T1000 (cell line): ENCODE measurements at regions not wholly inside any gene's neighbourhood (a gene's known extent, or its start where the extent isn't known, plus 50 kb on each side); places are given as distances from the start of the nearest gene placed in this dataset.
"Not testable (repeated sequence)": the region's sequence is repeated elsewhere in the genome, so short reads cannot be mapped to it uniquely, and the experiment has no call there.

Experiments used
- DNase-seq: peaks from one replicate; lab custom pipeline; 2025; ENCODE audit warnings: mixed read lengths; lab: John Stamatoyannopoulos, UW

- no peak for DNase-seq
Measured at GRCh38 chr2:13604951-13605661, 888.4 kb downstream of the TRIB2 start.

DNA sequence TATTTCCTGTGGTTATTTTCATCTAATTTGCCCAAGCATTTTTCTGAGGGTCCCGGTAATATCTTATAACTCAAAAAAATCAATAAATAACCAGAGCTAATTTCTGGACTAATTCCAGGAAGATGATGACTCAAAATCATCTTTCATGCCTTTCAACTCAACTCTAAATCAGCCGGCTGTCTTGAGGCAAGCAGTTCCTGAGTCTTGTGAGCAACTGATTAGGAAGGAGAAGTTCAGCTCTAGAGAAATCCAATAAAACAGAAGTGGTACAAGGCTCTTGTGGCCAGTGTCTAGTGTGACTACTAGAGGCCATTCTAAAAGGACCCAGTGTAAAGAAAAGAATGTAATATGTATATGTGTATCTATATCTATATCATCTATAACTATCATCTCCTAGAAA is 890.4 kb downstream of the TRIB2 start:
- no peak for DNase-seq

DNA sequence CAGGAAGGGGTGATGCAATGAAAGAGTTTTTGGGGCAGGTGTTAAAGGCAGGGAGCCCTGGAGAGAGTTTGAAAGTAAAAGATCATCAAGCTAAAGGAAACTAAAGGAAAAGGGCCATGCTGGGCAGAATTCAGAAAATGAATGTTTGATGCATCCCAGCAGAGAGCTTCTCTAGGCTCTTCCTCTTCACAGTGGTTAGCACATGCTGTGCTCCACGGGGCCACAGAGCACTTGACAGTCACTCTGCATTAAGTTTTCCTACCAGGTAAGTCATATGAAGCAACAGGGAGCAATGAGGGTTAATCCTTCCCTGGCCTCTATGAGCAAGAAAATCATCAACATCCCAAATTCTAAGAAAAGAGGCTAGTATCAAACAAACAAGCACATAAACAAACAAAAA is 895.2 kb downstream of the TRIB2 start:
- no peak for DNase-seq

DNA sequence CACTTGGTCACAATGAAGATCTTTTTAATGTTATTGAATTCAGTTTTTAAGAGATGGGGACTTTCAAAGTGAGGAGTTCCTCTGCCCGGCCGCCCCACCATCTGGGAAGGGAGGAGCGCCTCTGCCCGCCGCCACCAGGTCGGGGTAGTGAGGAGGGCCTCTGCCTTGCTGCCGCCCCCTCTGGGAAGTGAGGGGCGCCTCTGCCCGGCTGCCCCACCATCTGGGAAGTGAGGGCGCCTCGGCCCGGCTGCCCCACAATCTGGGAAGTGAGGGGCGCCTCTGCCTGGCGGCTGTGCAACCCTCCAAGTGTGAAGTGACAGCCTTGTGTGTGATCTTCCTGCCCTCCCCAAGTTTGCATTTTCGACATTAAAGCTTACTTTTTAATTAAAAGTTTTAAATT is 899.3 kb downstream of the TRIB2 start:
- no peak for DNase-seq

GRCh38 chr2:13616616-13617015 is 899.9 kb downstream of the TRIB2 start:
- DNase-seq, result no peak

DNA sequence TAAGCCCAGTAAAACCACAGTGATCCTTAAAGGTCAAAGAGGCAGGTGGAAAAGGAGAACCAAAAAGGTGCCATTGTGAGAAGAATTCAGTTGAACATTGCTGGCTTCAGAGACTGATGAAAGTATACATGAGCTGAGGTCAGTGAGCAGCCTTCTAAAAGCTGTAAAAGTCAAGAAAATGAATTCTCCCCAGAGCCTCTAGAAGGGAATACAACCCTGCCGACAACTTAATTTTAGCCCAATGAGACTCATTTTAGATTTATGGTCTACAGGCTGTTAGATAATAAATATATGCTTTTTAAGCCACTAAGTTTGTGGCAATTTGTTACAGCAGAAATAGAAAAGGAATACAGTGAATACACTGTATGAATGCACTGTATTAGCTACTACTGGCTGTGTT is 911.4 kb downstream of the TRIB2 start:
- DNase-seq, result no peak

- peak; percentile 50 for DNase-seq
Measured at GRCh38 chr2:13638181-13638580, 921.4 kb downstream of the TRIB2 start.

DNA sequence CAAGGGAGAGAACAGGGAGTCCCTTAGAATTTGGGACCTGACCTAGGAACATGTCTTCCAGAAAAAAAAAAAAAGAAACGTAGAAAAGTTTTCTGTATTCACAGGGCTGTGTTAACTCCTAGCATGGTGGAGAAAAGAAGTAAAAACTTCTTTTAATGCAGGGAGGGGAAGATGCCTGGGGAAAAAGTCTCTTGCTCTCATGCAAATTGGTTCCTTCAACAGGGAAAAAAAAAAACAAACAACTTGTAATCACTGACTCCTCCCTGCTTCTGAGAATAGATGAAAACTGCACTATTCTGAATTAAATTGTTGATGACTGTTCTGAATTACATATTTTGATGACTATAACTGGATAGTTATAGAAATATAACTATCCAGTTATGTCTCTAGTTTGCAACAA is 933.2 kb downstream of the TRIB2 start:
- no peak for DNase-seq

DNA sequence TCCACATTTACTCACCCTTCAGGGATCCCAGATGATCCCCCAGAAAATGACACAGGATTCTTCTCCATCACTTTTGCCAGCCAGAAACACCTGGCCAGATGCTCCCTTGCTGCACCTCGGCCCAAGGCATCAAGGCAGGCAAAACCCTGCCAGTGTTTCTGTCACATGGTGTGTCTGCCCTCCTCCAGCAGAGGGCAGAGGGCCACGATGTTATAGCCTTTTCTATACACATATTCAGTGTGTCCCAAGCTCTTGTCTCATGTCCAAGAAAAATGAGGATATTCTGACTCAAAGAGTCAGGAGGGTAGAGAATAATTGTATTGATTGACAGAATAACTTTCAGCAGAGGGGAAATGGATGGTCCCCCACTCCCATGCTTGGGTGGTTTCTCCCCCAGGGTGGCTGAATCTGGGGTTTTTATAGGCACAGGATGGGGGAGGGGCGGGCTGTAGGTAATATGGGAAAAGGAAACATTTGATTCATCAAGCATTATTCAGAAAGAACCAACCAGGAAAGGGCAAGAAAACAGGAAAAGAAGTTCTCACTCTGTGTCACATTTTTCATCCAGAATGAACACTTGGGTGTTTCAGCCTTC is 933.9 kb downstream of the TRIB2 start:
- DNase-seq, result no peak

- no peak for DNase-seq
Measured at GRCh38 chr2:13651684-13652131, 935.0 kb downstream of the TRIB2 start.

DNA sequence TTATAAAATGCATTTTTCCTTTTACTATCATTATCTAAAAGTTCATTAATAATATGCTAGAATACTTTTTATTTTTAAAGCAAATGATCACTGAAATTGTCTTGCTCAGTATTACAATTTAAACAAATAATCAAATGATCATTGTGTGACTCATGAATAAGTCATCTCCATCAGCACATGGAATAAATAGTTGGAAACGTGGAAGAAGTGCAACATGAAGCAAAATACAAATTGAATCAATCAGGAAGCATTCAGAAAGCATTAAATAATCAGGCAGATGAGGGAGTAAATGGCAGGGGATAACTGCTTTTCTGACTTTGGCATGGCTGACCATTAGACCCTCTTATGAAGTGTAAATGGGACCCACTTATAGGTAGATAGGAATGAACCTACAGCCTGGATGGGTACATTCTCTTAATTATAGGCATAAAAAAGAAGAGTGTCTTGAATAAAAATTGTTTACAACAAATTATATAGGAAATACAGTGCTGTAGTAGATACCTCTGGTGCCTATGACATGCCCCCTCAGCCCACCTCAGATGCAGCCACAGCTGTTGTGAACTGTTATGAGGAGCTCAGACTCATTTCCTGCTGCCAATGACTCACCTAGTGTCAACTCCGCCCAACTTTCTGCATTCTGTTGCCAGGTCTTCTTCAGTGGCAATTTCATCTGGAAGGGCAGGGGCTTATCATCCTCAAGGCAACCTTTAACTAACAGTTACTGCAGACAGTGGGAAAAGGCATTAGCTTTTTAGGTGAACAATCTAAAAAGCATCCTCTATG is 936.0 kb downstream of the TRIB2 start:
- DNase-seq, result peak; percentile 34

DNA sequence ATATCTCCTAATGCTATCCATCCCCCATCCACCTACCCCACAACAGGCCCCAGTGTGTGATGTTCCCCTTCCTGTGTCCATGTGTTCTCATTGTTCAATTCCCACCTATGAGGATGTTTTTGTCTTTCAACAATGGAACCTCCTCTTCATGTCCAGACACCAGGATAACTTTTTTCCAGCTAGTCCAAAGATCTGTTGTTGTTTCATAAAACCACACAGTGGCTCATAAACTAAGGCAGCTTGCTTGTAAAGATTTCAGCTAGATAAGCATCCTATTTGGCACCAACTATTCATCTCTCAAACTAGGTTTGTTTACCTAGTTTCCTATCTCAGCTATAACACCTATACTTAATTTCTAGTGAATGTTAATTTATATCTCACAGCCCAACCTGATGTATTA is 937.7 kb downstream of the TRIB2 start:
- DNase-seq, result no peak

DNA sequence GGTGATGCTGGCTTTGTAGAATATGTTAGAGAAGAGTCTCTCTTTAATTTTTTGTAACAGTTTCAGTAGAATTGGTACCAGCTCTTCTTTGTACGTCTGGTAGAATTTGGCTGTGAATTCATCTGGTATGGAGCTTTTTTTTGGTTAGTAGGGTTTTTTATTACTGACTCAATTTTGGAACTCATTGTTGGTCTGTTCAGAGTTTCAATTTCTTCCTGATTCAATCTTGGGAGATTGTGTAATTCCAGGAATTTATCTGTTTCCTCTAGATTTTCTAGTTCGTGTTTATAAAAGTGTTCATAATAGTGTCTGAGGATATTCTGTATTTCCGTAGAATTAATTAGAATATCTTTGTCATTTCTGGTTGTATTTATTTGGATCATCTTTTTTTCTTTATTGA is 943.5 kb downstream of the TRIB2 start:
- no peak for DNase-seq

GRCh38 chr2:13662055-13662454 is 945.3 kb downstream of the TRIB2 start:
- no peak for DNase-seq

- DNase-seq, result no peak
Measured at GRCh38 chr2:13666582-13667414, 950.1 kb downstream of the TRIB2 start.

DNA sequence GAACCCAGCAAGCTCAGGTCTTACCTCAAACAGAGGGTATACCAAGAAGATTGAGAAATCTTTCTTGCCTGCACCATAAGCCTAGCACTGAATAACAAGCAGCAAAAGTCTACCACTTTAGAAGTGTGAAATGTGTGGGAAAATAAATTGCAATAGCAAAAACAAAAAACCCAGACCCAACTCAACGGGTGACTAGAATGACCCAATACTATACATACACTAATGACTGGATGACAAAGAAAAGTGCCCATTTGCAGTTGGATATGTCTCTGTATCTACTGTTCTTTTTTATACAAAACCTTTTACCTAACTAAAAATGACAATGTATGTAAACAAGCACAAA is 950.6 kb downstream of the TRIB2 start:
- DNase-seq, result no peak

- DNase-seq, result no peak
Measured at GRCh38 chr2:13669607-13670006, 952.9 kb downstream of the TRIB2 start.

GRCh38 chr2:13673821-13674220 is 957.1 kb downstream of the TRIB2 start:
- not testable (repeated sequence) for DNase-seq

DNA sequence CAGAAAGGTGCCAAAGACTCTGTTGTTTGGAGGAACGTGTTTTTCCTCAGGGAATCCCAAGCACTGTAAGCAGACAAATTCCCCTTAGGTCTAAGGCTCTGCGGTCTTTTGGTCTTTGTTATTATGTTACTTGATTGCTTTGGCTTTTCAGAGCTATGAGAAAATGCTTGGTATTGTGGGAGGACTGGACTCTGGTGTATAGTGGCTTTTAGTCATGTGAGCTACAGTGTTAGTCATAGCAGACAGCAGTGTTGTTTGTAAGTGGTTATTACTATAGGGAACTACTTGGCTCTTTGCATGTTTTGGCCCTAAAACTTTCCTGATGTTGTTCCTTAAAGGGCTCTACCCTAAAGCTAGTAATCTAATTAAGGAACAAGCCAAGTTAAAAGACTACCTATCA is 956.2 kb upstream of the LRATD1 start:
- DNase-seq, result peak; percentile 15

GRCh38 chr2:13681936-13682335 is 950.6 kb upstream of the LRATD1 start:
- DNase-seq, result no peak

DNA sequence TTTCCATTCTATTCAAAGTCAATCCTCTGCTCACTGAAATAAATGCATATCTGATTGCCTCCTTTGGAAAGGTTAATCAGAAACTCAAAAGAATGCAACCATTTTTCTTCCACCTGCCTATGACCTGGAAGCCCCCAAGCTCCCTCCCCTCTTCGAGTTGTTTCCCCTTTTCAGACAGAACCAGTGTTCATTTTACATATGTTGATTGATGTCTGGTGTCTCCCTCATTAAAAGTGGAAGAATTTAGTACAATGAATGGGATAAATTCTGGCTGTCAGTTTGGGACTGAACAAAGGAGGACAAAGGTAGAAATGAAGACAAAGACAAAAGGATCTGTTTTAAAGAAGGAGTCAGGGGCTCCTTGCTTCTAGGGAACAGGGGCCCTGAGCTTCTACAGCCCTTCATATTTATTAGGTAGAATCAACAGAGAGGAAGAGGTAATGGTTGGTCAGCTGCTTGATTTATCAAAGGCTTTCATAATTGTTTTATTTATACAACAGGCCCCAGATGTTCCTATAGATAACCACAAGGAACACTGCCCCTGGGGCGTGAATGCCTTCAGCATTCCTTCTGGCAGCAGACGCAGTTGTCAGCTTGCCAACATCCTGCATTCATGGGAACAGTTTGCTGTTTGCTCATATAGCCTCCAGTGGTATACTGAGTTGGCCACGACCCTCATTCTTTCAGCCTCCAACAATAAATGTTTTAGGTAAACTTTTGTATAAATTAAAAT is 949.8 kb upstream of the LRATD1 start:
- DNase-seq, result peak; percentile 65

GRCh38 chr2:13686262-13686661 is 946.3 kb upstream of the LRATD1 start:
- DNase-seq, result no peak
